Activated naive CD4-positive, alpha-beta T cell treated with anti-CD3 and anti-CD28 coated beads, Interleukin-2, amount 50 U/mL, for 72 hours (primary cell): ENCODE measurements at regions not wholly inside any gene's neighbourhood (a gene's known extent, or its start where the extent isn't known, plus 50 kb on each side); places are given as distances from the start of the nearest gene placed in this dataset.
"Not testable (repeated sequence)": the region's sequence is repeated elsewhere in the genome, so short reads cannot be mapped to it uniquely, and the experiment has no call there.

Source experiments
- ATAC-seq, 2 donors: fragments of 150-1000 bp; cut with Tn5 transposase; 2 replicates each; pipeline ENCODE4 v1.10.0; 2021; ENCODE audit warnings: mild to moderate bottlenecking in 2 of 2, moderate library complexity in 2 of 2
- DNase-seq, 2 donors: peaks; one replicate each; pipeline ENCODE4 v3.0.0; 2021 to 2022; ENCODE audit warnings: low spot score in 2 of 2
- H3K27ac Mint-ChIP-seq, 2 donors: one replicate each; pipeline ENCODE4 v1.8.0; 2022; ENCODE audit warnings: mild to moderate bottlenecking in 2 of 2, mixed read lengths in 2 of 2
- H3K36me3 Mint-ChIP-seq, 2 donors: one replicate each; pipeline ENCODE4 v1.8.0; 2022; ENCODE audit warnings: mixed read lengths in 2 of 2
- H3K9me3 Mint-ChIP-seq, 2 donors: one replicate each; pipeline ENCODE4 v1.8.0; 2022; ENCODE audit warnings: mixed read lengths in 2 of 2

DNA sequence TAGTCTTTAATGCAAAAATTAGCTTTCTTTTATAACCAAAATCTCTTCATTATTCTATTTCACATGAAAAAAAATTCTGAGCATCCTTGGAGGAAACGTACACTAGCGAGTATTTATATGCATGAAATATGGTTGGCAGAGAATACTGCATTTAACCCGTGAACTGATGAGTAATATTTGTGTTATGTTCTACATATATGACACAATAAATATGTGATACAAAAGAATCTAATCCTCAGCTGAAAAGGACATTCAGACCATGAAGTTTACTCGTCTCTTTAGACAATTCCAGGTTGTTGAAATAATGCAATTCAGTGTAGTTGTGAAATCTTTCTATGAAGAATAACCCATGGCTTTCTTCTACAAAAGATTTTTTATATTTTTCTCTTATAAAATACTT, 524.8 kb upstream of the MAN1A1 start:
- ATAC-seq (no peak), DNase-seq (no peak)
- Mint-ChIP-seq H3K36me3 (no peaks in the 10 kb centered on the region), H3K9me3 (no peaks in the 10 kb centered on the region), H3K27ac (no peak overlapping the region)

DNA sequence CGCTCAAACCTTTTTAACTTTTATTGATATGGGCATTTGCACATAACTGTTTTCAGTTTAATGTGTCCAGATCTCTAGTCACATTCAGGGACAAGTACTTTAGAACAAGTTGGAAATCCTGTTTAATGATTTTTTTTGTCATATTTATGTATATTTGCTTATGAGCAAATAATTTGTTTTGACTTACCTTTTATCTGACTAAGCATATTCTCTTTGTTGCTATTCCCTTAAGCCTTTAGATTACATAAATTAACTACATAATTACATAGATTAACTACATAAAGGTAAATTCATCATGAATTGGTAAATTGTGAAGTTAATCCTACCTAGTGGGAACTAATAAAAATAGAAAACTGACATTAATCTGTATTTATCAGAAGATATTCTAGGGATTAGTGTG, 523.5 kb upstream of the MAN1A1 start:
- H3K36me3 Mint-ChIP-seq: no peaks in the 10 kb centered on the region
- ATAC-seq: no peak
- no peak for DNase-seq
- H3K9me3 Mint-ChIP-seq: no peaks in the 10 kb centered on the region
- H3K27ac Mint-ChIP-seq: no peak overlapping the region

DNA sequence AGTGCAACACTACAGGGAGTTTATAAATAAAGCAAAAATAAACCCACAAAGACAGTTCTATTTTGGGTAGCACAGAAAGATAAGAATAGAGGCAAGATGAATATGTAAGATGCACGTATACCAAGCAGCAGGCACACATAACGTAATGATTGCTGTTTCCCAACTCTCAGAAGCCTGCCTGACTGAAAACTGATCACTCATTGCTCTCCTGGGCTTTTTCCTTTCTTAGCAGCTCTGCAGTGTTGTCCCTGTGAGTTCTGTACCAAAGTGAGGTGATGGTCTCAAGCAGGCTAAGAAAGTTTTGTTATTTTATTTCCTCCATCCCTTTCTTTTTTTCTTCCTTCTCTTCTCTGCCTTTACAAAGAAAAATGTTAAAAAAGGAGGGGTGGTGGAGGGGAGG, 522.0 kb upstream of the MAN1A1 start:
- no peak for ATAC-seq
- DNase-seq: no peak
- Mint-ChIP-seq H3K9me3 (no peaks in the 10 kb centered on the region), H3K27ac (no peak overlapping the region), H3K36me3 (no peaks in the 10 kb centered on the region)

DNA sequence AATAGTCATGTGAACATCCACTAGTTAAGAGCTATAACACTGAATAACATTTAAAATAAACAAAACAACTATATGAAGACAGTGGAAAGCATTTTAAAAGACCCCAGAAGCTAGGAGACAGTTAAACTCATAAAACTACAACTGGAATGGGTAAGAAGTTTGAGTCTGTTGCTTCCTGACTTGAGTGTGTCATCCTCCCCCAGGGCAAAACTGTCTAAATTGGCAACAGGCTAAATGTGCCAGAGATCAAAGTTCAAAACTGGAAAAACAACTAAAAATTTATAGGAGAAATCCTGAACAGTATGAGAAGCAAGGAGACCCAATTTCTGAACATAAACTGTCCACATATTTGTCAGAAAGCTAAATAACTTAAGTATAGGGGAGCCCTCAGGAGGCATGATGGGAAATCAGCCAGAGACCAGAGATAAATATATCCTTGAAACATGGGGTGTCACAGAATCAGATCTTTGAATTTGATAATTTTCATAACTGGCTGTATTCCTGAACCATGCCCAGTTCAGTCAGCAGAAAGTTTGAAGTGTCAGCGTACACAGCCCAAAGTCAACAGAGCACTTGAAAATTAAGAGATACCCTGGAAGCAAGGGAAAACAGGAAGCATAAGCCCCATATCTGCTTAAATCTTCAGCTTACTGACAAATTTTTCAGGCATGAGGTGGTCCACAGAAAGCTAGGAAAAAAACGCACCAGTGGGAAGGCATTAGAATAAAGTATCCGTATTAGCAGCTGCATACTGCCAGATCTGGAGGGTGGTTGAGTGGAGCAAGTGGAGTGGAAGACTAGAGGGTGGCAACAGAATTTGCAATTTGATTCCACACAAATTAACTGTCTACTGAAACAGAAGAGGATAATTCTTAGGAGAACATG, 516.1 kb upstream of the MAN1A1 start:
- peaks cover 6 to 8% of the 10 kb centered on the region in 2 donors for H3K9me3 Mint-ChIP-seq
- H3K36me3 Mint-ChIP-seq: peaks cover 0 to 8% of the 10 kb centered on the region in 2 donors
- DNase-seq (no peak), ATAC-seq (no peak)
- H3K27ac Mint-ChIP-seq: no peak overlapping the region

DNA sequence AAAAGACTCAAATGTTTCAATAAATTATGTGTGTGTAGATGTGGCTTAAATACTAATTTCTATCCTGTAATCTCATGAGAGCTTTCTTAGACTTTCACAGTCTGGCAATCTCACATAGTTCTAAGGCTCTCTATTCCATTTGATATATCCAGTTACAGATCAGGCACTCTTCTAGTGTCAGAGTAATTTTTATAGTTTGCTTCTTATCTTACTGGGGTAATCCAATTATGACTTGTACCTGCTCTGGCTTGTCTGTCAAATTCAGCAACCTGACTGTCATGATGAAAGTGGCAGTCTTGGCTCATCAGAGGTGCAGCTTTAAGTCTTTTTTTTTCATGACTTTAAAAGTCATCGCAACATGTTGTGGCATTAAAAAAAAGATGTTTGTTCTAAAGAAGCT, 513.2 kb upstream of the MAN1A1 start:
- H3K36me3 Mint-ChIP-seq: peaks cover 0 to 8% of the 10 kb centered on the region in 2 donors
- peaks cover 6 to 8% of the 10 kb centered on the region in 2 donors for H3K9me3 Mint-ChIP-seq
- no peak overlapping the region for H3K27ac Mint-ChIP-seq

DNA sequence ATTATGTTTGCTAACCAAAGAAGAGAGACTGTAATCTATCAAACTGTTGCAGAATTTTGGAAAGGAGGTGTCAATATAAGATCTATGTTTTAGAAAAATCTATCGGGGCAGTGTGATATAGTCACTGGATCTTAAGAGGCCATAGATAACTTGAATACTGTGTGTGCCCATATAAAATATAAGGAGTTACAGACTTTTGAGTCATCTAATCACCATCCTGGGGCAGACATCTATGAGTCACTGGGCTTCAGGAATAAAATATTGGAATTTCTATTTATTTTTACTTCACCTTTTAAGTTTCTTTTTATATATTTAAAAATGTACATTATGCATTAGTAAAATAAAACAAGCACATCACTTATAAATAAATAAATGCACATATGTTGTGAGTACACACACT, 509.3 kb upstream of the MAN1A1 start:
- no peak for ATAC-seq
- H3K9me3 Mint-ChIP-seq: no peaks in the 10 kb centered on the region
- no peak for DNase-seq
- no peaks in the 10 kb centered on the region for H3K36me3 Mint-ChIP-seq
- H3K27ac Mint-ChIP-seq: no peak overlapping the region

More for the DNA sequence above, 513.2 kb upstream of the MAN1A1 start:
- ATAC-seq: peak in 1 of 2 donors; percentile 47
- no peak for DNase-seq

DNA sequence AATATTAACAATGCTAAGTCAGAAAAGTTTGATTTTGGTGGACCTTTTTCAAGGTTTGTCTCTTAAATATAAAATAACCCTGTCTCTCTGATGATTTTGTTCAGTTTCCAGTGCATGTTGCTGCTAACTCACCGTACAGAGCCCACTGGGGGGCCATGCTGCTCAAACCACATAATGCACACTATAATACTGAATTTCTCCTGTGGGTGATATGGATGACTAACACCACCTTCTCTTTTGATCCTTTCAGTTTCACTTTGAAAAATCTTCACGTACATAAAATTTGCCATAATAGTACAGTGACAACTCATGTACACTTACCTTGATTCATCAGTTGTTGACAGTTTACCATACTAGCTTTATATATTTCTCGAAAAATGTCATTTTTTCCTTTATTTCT, 506.6 kb upstream of the MAN1A1 start:
- no peaks in the 10 kb centered on the region for H3K9me3 Mint-ChIP-seq
- peak overlapping the region in 1 of 2 donors; percentile 76 for H3K27ac Mint-ChIP-seq
- DNase-seq (no peak), ATAC-seq (peak; percentile 85 to 98)
- no peaks in the 10 kb centered on the region for H3K36me3 Mint-ChIP-seq

DNA sequence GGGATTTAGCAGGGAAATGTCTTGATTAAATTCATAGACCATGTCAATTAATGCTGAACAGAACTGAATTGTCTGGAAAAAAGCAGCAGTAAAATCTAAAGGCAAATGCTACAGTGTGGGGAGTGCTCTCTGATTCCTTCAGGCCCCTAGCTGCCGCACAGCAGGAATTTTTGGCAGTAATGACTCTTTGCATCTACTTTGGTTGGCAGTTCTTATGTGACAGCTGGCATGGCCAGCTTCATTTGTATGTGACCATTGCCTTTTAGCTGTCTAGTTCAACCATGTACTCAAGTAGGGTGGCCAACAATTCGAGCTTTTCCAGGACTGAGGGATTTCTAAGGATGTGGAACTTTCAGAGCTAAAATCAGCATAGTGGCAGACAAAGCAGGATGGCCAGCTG, 499.1 kb upstream of the MAN1A1 start:
- no peak overlapping the region for H3K27ac Mint-ChIP-seq
- no peak for ATAC-seq
- H3K9me3 Mint-ChIP-seq: no peaks in the 10 kb centered on the region
- H3K36me3 Mint-ChIP-seq: no peaks in the 10 kb centered on the region
- DNase-seq: no peak

DNA sequence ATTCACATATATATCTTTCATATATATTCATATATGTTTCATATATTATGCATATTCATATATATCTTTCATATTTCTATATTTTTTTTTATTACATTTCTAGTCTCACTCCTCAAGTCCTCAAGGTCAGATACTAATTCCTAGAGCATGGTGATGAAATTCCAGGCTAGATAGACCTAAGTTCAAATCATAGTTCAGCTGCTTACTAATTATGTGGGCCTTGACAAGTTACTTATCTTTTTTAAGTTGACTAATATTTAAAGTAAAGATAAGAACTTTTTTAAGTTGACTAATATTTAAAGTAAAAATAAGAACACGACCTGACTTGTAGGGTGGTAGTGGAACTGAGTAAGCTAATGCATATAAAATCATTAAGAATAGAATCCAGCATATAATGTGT, 495.6 kb upstream of the MAN1A1 start:
- no peak for ATAC-seq

DNA sequence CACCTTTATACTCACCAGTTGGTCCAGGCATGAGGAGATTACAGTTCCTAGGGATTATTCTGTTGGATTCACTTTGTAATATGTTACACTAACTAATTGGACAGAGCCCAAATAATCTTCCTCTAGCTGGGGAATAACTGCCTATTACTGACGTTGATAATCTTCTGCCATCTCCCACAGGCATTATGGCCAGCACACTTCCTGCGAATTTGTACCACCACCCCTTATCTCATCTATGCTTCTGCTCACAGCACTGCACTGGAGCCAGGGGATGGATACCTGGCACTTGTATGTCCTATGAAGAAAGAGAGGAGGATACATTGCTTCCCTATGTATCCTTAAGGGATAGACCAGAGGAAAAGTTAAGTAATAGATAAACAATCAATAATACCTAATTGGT, 494.8 kb upstream of the MAN1A1 start:
- ATAC-seq (no peak), DNase-seq (no peak)
- Mint-ChIP-seq H3K36me3 (peaks cover 0 to 5% of the 10 kb centered on the region in 2 donors), H3K9me3 (peaks cover 0 to 12% of the 10 kb centered on the region in 2 donors), H3K27ac (no peak overlapping the region)

More for the DNA sequence above, 495.6 kb upstream of the MAN1A1 start:
- Mint-ChIP-seq H3K27ac (no peak overlapping the region), H3K36me3 (peaks cover 0 to 5% of the 10 kb centered on the region in 2 donors), H3K9me3 (peaks cover 0 to 12% of the 10 kb centered on the region in 2 donors)
- no peak for DNase-seq

DNA sequence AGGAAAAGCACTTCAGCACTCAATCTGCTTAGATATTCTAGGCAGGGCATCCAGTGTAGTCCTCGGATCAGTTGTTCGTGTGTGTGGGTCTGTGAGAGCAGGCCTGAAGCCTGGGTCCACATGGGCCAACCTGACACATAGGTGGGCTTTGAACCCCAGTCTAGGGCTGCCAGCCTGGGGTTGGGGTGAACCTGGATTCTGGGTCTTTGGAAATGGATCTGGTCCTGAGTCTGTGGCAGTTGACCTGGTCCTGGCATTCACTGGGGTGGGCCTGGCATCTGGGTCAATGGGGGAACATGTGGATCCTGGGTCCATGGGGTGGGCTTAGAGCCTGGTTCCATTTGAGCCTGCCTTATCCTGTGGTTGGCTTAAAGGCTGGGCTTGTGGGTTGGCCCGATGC, 492.6 kb upstream of the MAN1A1 start:
- H3K9me3 Mint-ChIP-seq: peaks cover 0 to 12% of the 10 kb centered on the region in 2 donors
- no peak overlapping the region for H3K27ac Mint-ChIP-seq
- DNase-seq: no peak
- H3K36me3 Mint-ChIP-seq: peaks cover 0 to 5% of the 10 kb centered on the region in 2 donors
- ATAC-seq: no peak

DNA sequence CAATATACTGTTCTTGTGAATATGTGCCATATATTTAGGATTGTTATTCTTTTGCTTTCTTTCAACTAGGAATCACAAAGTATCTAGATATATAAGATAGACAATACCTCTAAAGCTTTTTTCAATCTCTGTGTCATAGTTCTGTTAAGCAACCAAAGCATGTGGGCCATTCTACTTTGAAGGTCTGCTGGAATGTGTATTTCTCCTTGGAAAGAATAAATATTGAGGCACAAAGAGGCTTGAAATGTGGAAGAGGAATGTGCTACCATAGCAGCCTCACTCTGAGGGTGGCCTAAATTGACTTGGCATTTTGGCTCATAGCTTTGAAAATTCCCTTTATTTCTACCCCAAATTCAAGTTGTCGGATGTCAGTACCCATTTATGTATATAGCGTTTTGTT, 488.5 kb upstream of the MAN1A1 start:
- Mint-ChIP-seq H3K27ac (no peak overlapping the region), H3K9me3 (peaks cover 0 to 12% of the 10 kb centered on the region in 2 donors), H3K36me3 (peaks cover 0 to 5% of the 10 kb centered on the region in 2 donors)
- DNase-seq: no peak
- ATAC-seq: no peak

DNA sequence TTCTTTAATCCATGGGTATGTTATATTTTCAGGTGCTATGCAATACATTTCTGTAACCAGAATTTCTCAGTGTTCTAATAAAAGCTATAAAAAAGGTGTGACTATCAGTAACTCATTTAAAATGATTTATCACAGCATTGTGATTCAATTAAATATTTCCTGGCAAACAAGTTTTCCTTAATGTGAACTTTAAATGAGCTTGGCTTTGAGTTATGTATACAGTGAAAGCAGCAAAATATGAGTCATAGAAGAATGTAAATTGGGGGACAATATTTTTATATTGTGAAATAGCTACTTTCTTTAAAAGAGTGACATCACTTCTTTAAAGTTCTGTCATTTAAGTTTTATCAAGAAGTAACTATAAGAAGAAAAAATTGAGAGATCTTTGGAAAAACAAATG, 484.9 kb upstream of the MAN1A1 start:
- Mint-ChIP-seq H3K36me3 (no peaks in the 10 kb centered on the region), H3K27ac (no peak overlapping the region), H3K9me3 (no peaks in the 10 kb centered on the region)
- ATAC-seq (no peak), DNase-seq (no peak)

DNA sequence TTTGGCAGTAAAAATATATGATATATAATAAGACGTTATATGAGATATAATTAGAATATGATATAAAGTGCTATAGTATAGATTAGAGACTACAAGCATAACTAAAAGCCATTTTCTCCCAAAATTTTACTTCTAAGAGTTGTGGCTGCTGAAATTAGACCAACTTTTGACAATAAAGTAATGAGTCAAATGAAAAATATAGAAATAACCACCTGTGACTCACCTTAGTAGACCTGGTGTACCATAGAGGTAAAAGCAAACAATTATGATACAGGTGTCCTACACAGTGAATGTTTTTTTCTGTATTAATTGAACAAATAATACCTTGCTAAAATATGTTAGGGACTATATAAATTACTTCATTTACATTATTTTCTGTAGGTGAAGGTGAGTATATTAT, 482.9 kb upstream of the MAN1A1 start:
- H3K36me3 Mint-ChIP-seq: no peaks in the 10 kb centered on the region
- no peak overlapping the region for H3K27ac Mint-ChIP-seq
- ATAC-seq: no peak
- no peaks in the 10 kb centered on the region for H3K9me3 Mint-ChIP-seq
- no peak for DNase-seq

DNA sequence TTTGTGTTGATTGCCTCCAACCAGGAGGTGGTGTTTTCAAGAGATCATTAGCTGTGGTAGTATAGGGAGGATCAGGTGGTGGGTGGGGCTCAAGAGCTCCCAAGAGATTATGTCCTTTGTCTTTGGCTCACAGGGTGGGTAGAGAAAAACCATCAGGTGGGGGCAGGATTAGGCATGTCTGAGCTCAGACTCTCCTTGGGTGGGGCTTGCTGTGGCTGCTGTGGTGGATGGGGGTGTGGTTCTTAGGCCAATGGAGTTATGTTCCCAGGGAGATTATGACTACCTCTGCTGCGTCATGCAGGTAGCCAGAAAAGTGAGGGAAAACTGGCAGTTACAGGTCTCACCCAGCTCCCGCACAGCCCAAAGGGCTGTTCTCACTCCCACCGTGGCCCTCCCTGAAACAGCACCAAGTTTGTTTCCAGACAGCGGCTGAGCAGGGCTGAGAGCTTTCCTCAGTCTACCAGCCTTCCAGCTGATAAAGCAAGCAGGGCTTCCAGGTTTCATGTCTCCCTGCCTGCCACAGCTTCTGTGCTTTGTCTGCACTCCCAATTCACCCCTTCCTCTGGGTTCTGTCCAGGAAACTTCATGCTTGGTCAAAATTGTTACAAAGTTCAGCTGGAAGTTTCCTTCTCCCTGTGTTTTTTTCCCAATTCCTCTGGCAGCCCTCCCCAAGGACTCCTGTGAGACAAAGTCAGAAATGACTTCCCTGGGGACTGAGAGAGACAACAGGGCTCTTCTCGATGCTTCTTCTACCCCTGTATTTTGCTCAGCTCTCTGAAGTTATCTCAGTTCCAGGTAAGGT, 481.1 kb upstream of the MAN1A1 start:
- DNase-seq (no peak), ATAC-seq (no peak)
- no peak overlapping the region for H3K27ac Mint-ChIP-seq
- no peaks in the 10 kb centered on the region for H3K36me3 Mint-ChIP-seq
- H3K9me3 Mint-ChIP-seq: no peaks in the 10 kb centered on the region

DNA sequence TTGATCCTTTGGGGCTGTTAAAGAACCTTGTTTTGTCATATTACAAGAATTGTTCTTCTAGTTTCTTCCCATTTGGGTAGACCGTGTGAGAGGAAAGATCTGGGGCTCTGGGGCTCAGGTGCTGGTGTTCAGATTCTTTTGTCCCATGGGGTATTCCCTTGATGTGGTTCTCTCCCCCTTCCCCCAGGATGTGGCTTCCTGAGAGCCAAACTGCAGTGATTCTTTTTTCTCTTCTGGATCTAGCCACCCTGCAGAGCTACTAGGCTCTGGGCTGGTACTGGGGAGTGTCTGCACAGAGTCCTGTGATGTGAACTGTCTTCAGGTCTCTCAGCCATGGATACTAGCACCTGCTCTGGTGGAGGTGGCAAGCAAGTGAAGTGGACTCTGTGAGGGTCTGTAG, 480.5 kb upstream of the MAN1A1 start:
- H3K9me3 Mint-ChIP-seq: no peaks in the 10 kb centered on the region
- ATAC-seq: no peak
- DNase-seq: no peak
- H3K27ac Mint-ChIP-seq: no peak overlapping the region
- H3K36me3 Mint-ChIP-seq: no peaks in the 10 kb centered on the region

DNA sequence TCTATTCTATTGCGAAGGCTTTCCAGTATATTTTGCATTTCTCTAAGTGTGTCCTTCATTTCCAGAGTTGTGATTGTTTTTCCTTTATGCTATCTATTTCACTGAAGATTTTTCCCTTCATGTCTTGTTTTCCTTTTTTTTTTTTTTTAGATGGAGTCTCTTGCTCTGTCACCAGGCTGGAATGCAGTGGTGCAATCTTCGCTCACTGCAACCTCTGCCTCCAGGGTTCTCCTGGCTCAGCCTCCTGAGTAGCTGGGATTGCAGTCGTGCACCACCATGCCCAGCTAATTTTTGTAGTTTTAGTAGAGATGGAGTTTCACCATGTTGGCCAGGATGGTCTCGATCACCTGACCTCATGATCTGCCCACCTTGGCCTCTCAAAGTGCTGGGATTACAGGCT, 479.9 kb upstream of the MAN1A1 start:
- not testable (repeated sequence) for H3K9me3 Mint-ChIP-seq, H3K27ac Mint-ChIP-seq, H3K36me3 Mint-ChIP-seq, ATAC-seq, DNase-seq
